Ovary (tissue), 7 donors: ENCODE measurements at regions not wholly inside any gene's neighbourhood (a gene's known extent, or its start where the extent isn't known, plus 50 kb on each side); places are given as distances from the start of the nearest gene placed in this dataset.
"Not testable (repeated sequence)": the region's sequence is repeated elsewhere in the genome, so short reads cannot be mapped to it uniquely, and the experiment has no call there.

Experiments
- DNase-seq, 5 donors: peaks; one replicate each; pipeline ENCODE4 v3.0.0-alpha.2; 2019 to 2020
- H3K27ac ChIP-seq, 2 donors: fragments of 200-600 bp; one replicate each; pipeline versions ENCODE4 v1.5.1 to v1.8.0; 2019 to 2022
- H3K27me3 ChIP-seq: fragments of 200-600 bp; one replicate; pipeline ENCODE4 v1.8.0; 2022
- H3K36me3 ChIP-seq: fragments of 200-600 bp; sonication (generic); one replicate; pipeline ENCODE4 v1.5.1; 2019
- H3K4me1 ChIP-seq: one replicate; pipeline ENCODE4 v1.8.1; 2013; ENCODE audit warnings: mild to moderate bottlenecking, moderate library complexity; ENCODE audit not compliant: insufficient read depth
- H3K4me3 ChIP-seq: fragments of 200-600 bp; sonication (generic); one replicate; pipeline ENCODE4 v1.5.1; 2017
- H3K9me3 ChIP-seq, 2 donors: fragments of 200-600 bp in 1 of 2; sonication (generic) in 1 of 2; one replicate each; pipeline versions ENCODE4 v1.5.1 to v1.8.1; 2013 to 2019; ENCODE audit warnings: mild to moderate bottlenecking in 1 of 2, moderate library complexity in 1 of 2
- CTCF ChIP-seq, 3 donors: fragments of 450-650 bp in 2 of 3; fragments of 200-600 bp in 1 of 3; IDR thresholded peaks; one replicate each; pipeline versions ENCODE4 v1.5.1 to v1.8.0; 2016 to 2022; ENCODE audit warnings: antibody characterized with exemption in 3 of 3, mild to moderate bottlenecking in 1 of 3
- EP300 ChIP-seq: sonication (generic); formaldehyde crosslinking; IDR thresholded peaks from one replicate; pipeline ENCODE4 v1.6.1; 2017; ENCODE audit warnings: antibody characterized with exemption
- POLR2A ChIP-seq: fragments of 450-650 bp; IDR thresholded peaks from one replicate; pipeline ENCODE4 v1.6.1; 2017; ENCODE audit warnings: antibody characterized with exemption, mild to moderate bottlenecking, moderate library complexity
- WGBS, 3 donors: extraction: QIAGEN DNeasy Blood & Tissue Kit in 1 of 3; methylation state at CpG; one replicate each; pipeline versions ENCODE4 v1.1.5 to v1.1.7; 2013 to 2017; 5-methylcytosine and 5-hydroxymethylcytosine counted together
- intact Hi-C, 4 donors: fragments of 100-400 bp; cut with DNase I; formaldehyde crosslinking; loops; one replicate each; pipeline versions ENCODE4 v1.11.0 to v1.15.1; 2022 to 2023
- donor health status: DM: no; HTN: no; CAD: no; lungs with moderate emphysema.
- donor health status: DM: no; HTN: no; CAD: no.
- donor health status: Bipolar disorder and iron deficiency.
- donor health status: DM: no; HTN: no; CAD: no.
- donor health status: DM: yes; HTN: yes; CAD: no.

GRCh38 chr12:62044450-62045135 lies 215.6 kb upstream of the USP15 start:
- intact Hi-C loops = no loop called here
- no peak for TF ChIP-seq POLR2A
- no peak for TF ChIP-seq CTCF (IDR thresholded peaks at IDR 0.05)
- no peak for TF ChIP-seq EP300
- Histone ChIP-seq H3K9me3 (no peaks in the 10 kb centered on the region), H3K36me3 (no peaks in the 10 kb centered on the region), H3K27ac (no peak overlapping the region), H3K27me3 (no peaks in the 10 kb centered on the region), H3K4me3 (no peak overlapping the region), H3K4me1 (peaks cover 6% of the 10 kb centered on the region)
- WGBS, 3 donors = 53 to 60% (median 59%) methylated on average over 5 of the region's 5 CpGs
- no peak for DNase-seq

- 8 to 12% (median 12%) methylated on average over 2 of the region's 2 CpGs for WGBS, 3 donors
- Histone ChIP-seq H3K36me3 (no peaks in the 10 kb centered on the region), H3K4me1 (peaks cover 6% of the 10 kb centered on the region), H3K27ac (no peak overlapping the region), H3K4me3 (no peak overlapping the region), H3K27me3 (no peaks in the 10 kb centered on the region), H3K9me3 (no peaks in the 10 kb centered on the region)
- intact Hi-C loops = no loop called here
- no peak for TF ChIP-seq EP300
- no peak for TF ChIP-seq POLR2A
- no peak for TF ChIP-seq CTCF (IDR thresholded peaks at IDR 0.05)
- DNase-seq = no peak
Observed at GRCh38 chr12:62045211-62045610, 215.0 kb upstream of the USP15 start.

- Histone ChIP-seq H3K4me3 (no peak overlapping the region), H3K36me3 (no peaks in the 10 kb centered on the region), H3K27me3 (no peaks in the 10 kb centered on the region), H3K27ac (no peak overlapping the region), H3K4me1 (peaks cover 1% of the 10 kb centered on the region), H3K9me3 (no peaks in the 10 kb centered on the region)
- no peak for DNase-seq
- no peak for TF ChIP-seq EP300
- no peak for TF ChIP-seq POLR2A
- TF ChIP-seq CTCF (IDR thresholded peaks at IDR 0.05) = no peak
- intact Hi-C loops = no loop called here
- 96 to 99% (median 98%) methylated on average over 2 of the region's 2 CpGs for WGBS, 3 donors
Observed at GRCh38 chr12:62050785-62051184, 209.4 kb upstream of the USP15 start.

- intact Hi-C loops = no loop called here
- TF ChIP-seq POLR2A (no peak), CTCF (IDR thresholded peaks at IDR 0.05) (no peak), EP300 (no peak)
- Histone ChIP-seq H3K27me3 (no peaks in the 10 kb centered on the region), H3K4me3 (no peak overlapping the region), H3K9me3 (no peaks in the 10 kb centered on the region), H3K27ac (no peak overlapping the region), H3K36me3 (no peaks in the 10 kb centered on the region), H3K4me1 (no peaks in the 10 kb centered on the region)
- DNase-seq = no peak
Observed at GRCh38 chr12:62069976-62070375, 190.2 kb upstream of the USP15 start.

GRCh38 chr12:62073236-62073635 lies 187.0 kb upstream of the USP15 start:
- H3K9me3 ChIP-seq, H3K4me1 ChIP-seq, H3K4me3 ChIP-seq, H3K36me3 ChIP-seq, DNase-seq, H3K27ac ChIP-seq, intact Hi-C loops, H3K27me3 ChIP-seq: not testable (repeated sequence)
